ENCODE measurements at regions not wholly inside any gene's neighbourhood (a gene's known extent, or its start where the extent isn't known, plus 50 kb on each side); places are given as distances from the start of the nearest gene placed in this dataset.

DNA sequence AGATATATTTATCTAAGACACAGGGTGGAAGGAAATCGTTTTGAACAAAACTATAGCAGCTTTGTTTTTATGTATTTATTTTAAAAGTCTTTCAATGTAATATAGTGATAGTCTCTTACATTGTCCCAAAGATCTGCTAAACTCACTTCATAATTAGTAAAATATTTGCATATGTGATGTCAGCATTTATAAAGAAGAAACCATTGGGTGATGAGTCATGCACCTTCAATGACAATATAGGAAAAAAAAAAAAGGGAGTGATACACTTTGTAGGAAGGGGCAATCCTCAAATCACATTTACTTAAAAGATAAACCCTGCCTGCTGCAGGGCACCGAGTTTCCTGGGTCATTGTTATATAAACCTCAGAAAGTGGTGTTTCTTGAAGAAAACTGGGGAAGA lies 112.4 kb upstream of the SEMA3C start:
- no peak overlapping the region for H3K4me3 ChIP-seq (ENCODE audit: control insufficient read depth in 2 of 3, extremely low read depth in 1 of 3, insufficient read depth in 2 of 3, low read depth in 1 of 3, low read length in 3 of 3)
- dilution Hi-C loops (cut with MboI; ENCODE audit: extremely low pct_ligation_motif_present, low sequenced_read_pairs) = no loop called here
- no peaks in the 10 kb centered on the region for H4K20me1 ChIP-seq (ENCODE audit: control insufficient read depth, extremely low read depth, insufficient read depth, low read length)
- no peak overlapping the region for H2AFZ ChIP-seq (ENCODE audit: control insufficient read depth, low read length)
- H3K9me3 ChIP-seq (ENCODE audit: control insufficient read depth, low read depth, low read length) = no peaks in the 10 kb centered on the region
- H3K36me3 ChIP-seq (ENCODE audit: control insufficient read depth in 2 of 2, extremely low read depth in 1 of 2, insufficient read depth in 2 of 2, low read length in 2 of 2) = no peaks in the 10 kb centered on the region
- TF ChIP-seq, protein P1, sequence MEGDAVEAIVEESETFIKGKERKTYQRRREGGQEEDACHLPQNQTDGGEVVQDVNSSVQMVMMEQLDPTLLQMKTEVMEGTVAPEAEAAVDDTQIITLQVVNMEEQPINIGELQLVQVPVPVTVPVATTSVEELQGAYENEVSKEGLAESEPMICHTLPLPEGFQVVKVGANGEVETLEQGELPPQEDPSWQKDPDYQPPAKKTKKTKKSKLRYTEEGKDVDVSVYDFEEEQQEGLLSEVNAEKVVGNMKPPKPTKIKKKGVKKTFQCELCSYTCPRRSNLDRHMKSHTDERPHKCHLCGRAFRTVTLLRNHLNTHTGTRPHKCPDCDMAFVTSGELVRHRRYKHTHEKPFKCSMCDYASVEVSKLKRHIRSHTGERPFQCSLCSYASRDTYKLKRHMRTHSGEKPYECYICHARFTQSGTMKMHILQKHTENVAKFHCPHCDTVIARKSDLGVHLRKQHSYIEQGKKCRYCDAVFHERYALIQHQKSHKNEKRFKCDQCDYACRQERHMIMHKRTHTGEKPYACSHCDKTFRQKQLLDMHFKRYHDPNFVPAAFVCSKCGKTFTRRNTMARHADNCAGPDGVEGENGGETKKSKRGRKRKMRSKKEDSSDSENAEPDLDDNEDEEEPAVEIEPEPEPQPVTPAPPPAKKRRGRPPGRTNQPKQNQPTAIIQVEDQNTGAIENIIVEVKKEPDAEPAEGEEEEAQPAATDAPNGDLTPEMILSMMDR (optimal IDR thresholded peaks at IDR 0.05 in 1 of 3, IDR thresholded peaks at IDR 0.05 in 1 of 3, conservative IDR thresholded peaks at IDR 0.05 in 1 of 3; ENCODE audit: extremely low read depth in 1 of 3, insufficient read depth in 2 of 3, low read length in 3 of 3) = no peak
- TF ChIP-seq EZH2 (IDR thresholded peaks at IDR 0.05; ENCODE audit: low read length) = no peak
- FAIRE-seq (no peak), DNase-seq (ENCODE audit: low read depth, low spot score) (no peak)
- no peaks in the 10 kb centered on the region for H3K9me1 ChIP-seq (ENCODE audit: control insufficient read depth, extremely low read depth, insufficient read depth, low read length)
- H3K4me2 ChIP-seq (ENCODE audit: control insufficient read depth, extremely low read depth, insufficient read depth, low read depth, low read length) = no peak overlapping the region
- H3K4me1 ChIP-seq (ENCODE audit: control insufficient read depth, extremely low read depth, insufficient read depth, low read length) = no peaks in the 10 kb centered on the region
- H3K79me2 ChIP-seq (ENCODE audit: control insufficient read depth, insufficient read depth, low read length) = no peaks in the 10 kb centered on the region
- no peak overlapping the region for H3K27ac ChIP-seq (ENCODE audit: control insufficient read depth, insufficient read depth, low read length)
- no peaks in the 10 kb centered on the region for H3K27me3 ChIP-seq (ENCODE audit: control insufficient read depth, extremely low read depth, insufficient read depth, low read length)
- no peak overlapping the region for H3K9ac ChIP-seq (ENCODE audit: control insufficient read depth, extremely low read depth, insufficient read depth, low read length)

GRCh38 chr7:81030472-81030871 lies 111.6 kb upstream of the SEMA3C start:
- Histone ChIP-seq H3K4me3 (ENCODE audit: control insufficient read depth in 2 of 3, extremely low read depth in 1 of 3, insufficient read depth in 2 of 3, low read depth in 1 of 3, low read length in 3 of 3) (no peak overlapping the region), H3K27me3 (ENCODE audit: control insufficient read depth, extremely low read depth, insufficient read depth, low read length) (no peaks in the 10 kb centered on the region)
- dilution Hi-C loops (cut with MboI; ENCODE audit: extremely low pct_ligation_motif_present, low sequenced_read_pairs) = no loop called here

More at GRCh38 chr7:81030472-81030871, 111.6 kb upstream of the SEMA3C start:
- Histone ChIP-seq H4K20me1 (ENCODE audit: control insufficient read depth, extremely low read depth, insufficient read depth, low read length) (no peaks in the 10 kb centered on the region), H3K9me1 (ENCODE audit: control insufficient read depth, extremely low read depth, insufficient read depth, low read length) (no peaks in the 10 kb centered on the region), H3K79me2 (ENCODE audit: control insufficient read depth, insufficient read depth, low read length) (no peaks in the 10 kb centered on the region), H2AFZ (ENCODE audit: control insufficient read depth, low read length) (no peak overlapping the region), H3K4me2 (ENCODE audit: control insufficient read depth, extremely low read depth, insufficient read depth, low read depth, low read length) (no peak overlapping the region), H3K27ac (ENCODE audit: control insufficient read depth, insufficient read depth, low read length) (no peak overlapping the region), H3K36me3 (ENCODE audit: control insufficient read depth in 2 of 2, extremely low read depth in 1 of 2, insufficient read depth in 2 of 2, low read length in 2 of 2) (no peaks in the 10 kb centered on the region), H3K9me3 (ENCODE audit: control insufficient read depth, low read depth, low read length) (no peaks in the 10 kb centered on the region), H3K9ac (ENCODE audit: control insufficient read depth, extremely low read depth, insufficient read depth, low read length) (no peak overlapping the region), H3K4me1 (ENCODE audit: control insufficient read depth, extremely low read depth, insufficient read depth, low read length) (no peaks in the 10 kb centered on the region)
- TF ChIP-seq, protein P1 (optimal IDR thresholded peaks at IDR 0.05 in 1 of 3, IDR thresholded peaks at IDR 0.05 in 1 of 3, conservative IDR thresholded peaks at IDR 0.05 in 1 of 3; ENCODE audit: extremely low read depth in 1 of 3, insufficient read depth in 2 of 3, low read length in 3 of 3) = no peak
- no peak for TF ChIP-seq EZH2 (IDR thresholded peaks at IDR 0.05; ENCODE audit: low read length)
- FAIRE-seq (no peak), DNase-seq (ENCODE audit: low read depth, low spot score) (no peak)
